ENCODE measurements at regions not wholly inside any gene's neighbourhood (a gene's known extent, or its start where the extent isn't known, plus 50 kb on each side); places are given as distances from the start of the nearest gene placed in this dataset.
A peak's percentile ranks its signal among the peaks of the same experiment; 100 is the strongest.

DNA sequence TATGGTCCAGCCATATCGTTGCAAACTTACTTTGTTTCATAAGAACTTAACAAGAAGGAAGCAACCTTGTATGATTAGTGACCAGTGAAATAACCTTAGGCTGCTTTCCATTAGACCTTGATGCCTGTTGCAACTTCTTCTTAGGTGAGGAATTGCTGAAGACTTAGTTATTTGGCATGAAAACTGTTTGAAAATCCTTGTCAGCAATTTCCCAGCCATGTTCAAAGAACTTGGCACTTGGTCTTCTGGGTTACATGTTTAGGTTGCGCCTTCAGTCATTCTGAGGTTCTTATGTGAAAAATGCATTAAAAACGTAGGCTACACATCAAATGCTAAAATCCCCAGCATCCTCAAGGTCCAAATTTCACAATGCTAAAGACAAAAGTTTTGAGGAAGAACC, 232.0 kb upstream of the CEP162 start:
- DNase-seq: no peak

DNA sequence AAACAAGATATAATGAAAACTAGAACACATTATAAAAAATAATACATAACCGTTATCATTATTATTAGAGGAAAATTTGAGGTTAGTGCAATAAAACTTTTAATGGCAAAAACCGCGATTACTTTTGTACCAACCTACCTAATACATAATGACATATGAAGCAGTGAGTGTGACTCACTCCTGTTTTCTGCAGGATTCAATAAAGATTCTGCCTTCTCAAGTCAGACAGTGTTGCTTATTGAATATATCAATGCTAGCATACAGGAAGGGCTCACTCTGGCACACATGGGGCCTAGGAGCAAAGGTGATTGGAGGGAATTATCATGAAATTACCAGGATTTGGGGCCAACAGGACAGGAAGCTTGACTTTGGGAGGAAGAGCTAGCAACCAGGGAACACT, 230.8 kb upstream of the CEP162 start:
- no peak for DNase-seq

DNA sequence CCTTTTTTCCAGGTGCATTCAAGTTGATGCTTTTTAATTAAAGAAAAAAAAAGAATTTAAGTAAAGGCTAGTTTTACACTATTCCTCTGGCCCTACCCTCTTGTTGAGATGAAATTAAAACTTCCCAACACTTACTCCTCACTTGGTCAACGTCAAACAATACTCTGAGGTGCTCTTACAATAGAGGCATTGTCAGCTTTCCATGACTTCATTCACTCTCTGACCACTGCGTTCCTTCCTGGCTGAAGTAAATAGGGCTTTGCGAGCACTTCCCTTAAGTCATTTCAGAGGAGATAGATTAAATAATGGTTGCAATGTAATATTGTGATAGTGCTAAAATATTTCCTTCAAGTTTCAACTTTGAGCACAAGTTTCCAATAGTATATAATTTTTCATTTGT, 229.8 kb upstream of the CEP162 start:
- no peak for DNase-seq

DNA sequence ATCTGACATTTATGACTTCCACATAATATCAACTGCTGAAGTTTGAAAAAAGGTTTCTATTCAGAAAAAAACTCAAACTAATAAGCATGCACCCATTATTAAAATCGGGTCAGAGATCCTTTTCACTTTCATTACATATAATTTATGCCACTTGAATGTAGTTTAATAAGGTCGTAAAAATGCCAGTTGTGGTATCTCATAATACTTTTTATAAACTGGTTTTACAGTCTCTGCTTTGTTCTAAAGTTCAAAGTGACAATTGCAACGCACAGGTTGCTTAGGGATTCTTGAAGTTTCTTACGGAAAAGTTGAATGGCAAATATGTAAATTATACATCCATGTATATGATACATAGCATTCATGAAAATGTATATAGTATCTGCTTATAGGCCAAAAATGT, 229.4 kb upstream of the CEP162 start:
- no peak for DNase-seq

- no peak for DNase-seq
These were observed 228.1 kb upstream of the CEP162 start for GRCh38 chr6:84455511-84456029.

DNA sequence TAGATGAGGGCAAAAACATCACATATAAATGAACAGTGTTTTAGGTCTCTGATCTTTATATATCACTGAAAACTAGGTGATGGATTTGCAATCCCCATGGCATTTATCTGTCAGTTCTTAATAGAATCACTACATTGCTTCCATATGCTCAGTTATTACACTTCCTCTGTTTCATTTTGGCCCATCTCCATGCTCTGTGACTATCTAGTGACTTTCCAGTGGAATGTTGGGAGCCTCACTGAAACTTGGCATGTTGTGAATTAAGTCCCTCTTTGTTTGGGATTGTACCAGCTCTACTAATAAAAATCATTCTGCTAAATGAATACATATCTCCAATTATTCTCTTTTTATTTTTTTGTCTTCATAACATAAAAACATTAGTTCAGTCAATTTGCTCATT, 226.1 kb upstream of the CEP162 start:
- no peak for DNase-seq

- no peak for DNase-seq
These were observed 222.6 kb upstream of the CEP162 start for GRCh38 chr6:84450018-84450417.

DNA sequence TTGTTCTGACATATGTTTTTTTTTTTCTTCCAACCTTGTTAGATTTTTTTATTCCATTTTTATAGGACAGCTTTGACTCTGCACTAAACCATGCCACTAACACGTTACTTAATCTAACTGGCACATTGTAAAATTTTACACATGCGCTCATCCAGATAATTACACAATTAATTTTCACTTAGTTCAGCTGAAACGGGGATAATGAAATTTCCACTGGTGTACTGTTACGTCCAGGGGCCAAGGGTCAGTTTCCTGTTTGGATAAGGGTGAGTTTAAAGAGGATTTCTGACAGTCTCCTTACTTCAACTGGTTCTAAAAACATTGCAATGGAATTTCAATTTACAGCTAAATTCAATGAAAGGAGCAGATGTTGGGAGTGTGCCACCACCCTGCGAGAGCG, 221.8 kb upstream of the CEP162 start:
- DNase-seq: no peak

- no peak for DNase-seq
These were observed 220.9 kb upstream of the CEP162 start for GRCh38 chr6:84448331-84448730.

DNA sequence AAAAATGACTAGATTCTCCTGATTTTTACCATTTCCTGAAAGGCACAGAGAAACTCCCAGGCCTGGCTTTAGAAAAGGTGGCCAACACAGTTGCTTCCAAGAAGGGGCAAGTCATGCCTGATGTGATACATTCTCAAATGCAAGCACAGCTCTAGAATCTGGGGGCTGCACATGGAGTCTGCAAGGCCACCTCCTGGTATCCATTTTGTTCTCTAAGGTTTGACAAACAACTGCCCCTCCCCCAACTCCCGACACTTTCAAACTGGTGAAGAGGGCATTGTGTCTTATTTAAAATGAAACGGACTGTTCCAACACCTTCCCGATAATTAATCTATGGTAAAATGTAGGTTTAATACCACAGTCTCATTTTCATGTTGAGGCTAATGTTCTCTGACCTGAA, 220.2 kb upstream of the CEP162 start:
- no peak for DNase-seq

- DNase-seq: no peak
These were observed 217.6 kb upstream of the CEP162 start for GRCh38 chr6:84445068-84445467.

DNA sequence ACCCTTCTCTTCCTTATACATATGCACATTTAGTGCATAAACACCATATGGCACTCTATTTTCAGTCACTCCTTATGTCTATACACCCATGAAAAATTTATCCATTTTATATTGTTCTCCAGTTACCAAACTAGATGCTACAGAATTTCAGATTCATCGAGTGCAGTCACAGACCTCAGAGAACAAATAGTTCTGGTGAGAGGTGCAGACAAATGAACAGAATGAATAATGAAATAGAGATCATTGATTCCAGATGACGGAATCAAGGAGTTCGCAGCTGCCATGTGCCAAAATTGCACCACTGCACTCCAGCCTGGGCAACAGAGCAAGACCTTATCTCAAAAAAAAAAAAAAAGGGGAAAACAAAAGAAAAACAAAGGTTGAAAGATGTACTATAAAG, 214.8 kb upstream of the CEP162 start:
- no peak for DNase-seq

DNA sequence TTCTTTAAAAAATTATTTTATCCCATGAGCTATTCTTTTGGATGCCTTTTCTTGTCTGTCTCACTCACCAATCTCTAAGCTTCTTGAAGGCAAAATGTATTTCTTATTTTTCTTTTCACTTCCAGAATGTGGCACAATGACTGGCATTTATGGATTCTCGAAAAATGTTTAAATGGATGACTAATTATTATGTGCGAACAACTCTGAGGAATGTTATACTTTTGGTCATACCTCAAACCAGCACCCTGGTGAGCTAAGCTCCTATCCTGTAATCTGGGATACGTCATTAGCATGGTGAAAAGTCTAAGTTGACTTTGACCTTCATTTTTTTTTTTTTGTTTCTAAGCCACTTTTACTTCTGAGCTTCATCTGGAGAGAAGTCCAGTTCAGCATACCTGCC, 214.0 kb upstream of the CEP162 start:
- DNase-seq: no peak

GRCh38 chr6:84434550-84434949, 207.1 kb upstream of the CEP162 start:
- DNase-seq: no peak

- no peak for DNase-seq
These were observed 205.2 kb upstream of the CEP162 start for GRCh38 chr6:84432619-84433018.

DNA sequence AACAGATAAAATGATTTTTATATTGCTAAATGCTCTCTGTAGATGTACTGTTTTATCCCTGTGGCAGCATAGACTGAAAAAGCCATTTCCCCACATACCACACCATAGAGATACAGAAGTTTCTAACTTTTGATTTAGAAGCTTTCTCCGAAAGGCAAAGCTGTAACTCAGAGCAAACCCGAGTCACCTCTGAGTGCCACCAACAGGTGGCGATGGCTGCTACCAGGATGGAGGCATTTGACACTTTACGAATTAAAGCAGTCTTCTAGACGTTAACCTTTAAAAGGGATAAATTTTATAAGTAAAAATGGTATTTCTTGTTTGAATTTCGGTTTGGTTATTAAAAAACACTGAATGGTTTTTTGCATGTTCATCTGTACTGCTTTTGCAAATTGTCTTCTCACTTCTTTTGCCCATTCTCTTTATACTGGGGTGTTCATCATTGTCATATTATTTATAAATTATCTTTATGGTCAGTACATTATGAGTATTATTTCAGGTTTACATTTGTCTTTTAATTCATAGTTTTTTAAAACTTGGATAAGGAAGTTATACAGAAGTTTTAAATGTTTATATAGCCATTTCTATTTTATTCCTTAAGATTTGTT, 201.0 kb upstream of the CEP162 start:
- DNase-seq: peak; percentile 4

GRCh38 chr6:84425971-84426705, 198.7 kb upstream of the CEP162 start:
- no peak for DNase-seq

- no peak for DNase-seq
These were observed 197.5 kb upstream of the CEP162 start for GRCh38 chr6:84424956-84425355.

DNA sequence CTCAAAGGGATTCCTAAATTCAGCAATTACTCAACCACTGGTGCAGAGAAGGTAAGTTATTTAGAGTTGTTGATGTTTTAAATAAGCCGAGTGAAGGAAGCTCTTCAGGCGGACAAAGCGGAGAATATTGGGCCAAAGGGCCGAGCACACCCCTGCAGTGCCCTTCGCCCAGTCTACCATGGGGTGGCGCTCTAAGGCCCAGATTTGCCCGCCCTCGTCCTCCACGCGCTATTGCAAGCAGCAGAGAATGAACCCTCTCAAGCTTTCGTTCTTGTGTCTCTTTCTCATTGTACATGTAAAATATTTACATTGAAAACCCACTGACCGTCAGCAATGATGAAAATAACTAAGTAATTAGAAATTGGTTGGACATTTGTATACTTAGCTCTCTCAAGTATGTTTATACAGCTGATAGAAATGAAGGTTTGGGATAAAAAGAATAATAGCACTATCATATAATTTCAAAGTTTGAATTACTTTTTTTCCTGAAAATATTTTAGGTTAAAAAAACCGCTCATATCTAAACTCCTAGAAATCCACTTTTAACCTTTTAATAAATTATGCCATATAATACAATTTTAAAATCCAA, 195.0 kb upstream of the CEP162 start:
- DNase-seq: no peak

DNA sequence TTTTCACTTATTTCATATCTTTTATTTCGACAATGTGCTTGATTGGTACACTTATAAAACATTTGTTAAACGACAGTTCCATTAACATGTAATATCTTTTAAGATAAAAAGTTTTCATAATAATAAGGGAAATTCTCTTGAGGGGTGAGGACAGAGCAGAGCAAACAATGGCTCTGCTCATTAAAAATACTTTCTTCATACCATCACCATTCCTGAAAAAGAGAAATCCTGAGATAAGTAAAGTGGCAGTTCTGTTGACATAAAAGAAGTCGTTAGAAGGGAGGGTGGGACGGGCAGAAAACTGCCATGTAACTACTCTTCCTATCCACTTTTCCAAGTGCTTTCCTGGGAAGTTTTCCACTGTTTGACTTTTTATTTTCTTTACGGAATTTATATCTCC, 193.6 kb upstream of the CEP162 start:
- DNase-seq: no peak

DNA sequence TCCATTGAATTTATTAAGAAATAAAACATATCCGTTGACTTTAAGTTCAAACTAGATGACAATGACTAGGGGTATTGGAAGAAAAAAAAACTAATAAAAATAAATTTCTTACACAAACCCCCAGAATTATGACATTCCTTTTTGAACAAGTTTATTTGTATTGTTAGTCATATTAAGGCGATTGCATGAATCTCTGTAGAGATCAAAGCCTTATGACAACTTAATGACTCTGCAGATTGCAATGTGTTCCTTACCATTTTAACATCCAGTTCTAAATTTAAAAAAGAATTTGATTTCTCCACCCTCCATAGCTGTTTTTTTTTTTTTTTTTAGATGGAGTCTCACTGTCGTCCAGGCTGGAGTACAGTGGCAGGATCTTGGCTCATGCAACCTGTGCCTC, 189.8 kb upstream of the CEP162 start:
- no peak for DNase-seq

DNA sequence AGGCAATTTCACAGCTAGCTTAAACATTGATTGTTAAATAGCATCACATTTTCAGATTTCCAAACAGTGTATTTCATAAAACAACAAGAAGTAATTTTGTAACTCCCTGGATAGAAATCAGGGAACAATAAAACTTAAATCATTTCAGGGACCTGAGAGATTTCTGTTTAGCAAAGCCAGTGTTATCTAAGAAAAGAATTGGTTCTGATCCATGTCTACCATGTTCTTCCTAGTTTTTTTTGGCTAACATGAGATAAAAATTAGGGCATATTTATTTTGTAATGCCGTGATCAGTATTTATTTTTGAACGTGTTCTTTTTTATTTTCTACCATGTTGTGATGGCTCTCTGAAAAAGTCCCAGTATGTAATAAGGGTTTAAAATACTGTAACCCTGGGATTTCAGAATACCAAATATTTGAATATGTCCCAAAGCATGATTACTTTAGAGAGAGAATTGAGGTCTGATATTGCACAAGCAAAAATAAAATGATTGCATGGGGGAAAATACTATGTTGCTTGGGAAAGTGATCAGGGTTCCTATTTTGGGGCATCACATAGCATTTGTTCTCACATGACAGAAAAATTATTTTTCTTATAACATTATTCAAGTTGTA, 188.7 kb upstream of the CEP162 start:
- no peak for DNase-seq

GRCh38 chr6:84415517-84415916, 188.1 kb upstream of the CEP162 start:
- no peak for DNase-seq

GRCh38 chr6:84415068-84415467, 187.6 kb upstream of the CEP162 start:
- no peak for DNase-seq

All from inflammatory macrophage treated with lipopolysaccharide for 4 hours (primary cell).